Posterior cingulate gyrus (tissue), 11 donors: ENCODE measurements at regions not wholly inside any gene's neighbourhood (a gene's known extent, or its start where the extent isn't known, plus 50 kb on each side); places are given as distances from the start of the nearest gene placed in this dataset.
"Not testable (repeated sequence)": the region's sequence is repeated elsewhere in the genome, so short reads cannot be mapped to it uniquely, and the experiment has no call there.

Source experiments
- DNase-seq, 10 donors: peaks; one replicate each; pipeline versions ENCODE4 v3.0.0 to v3.0.0-alpha.2; 2020 to 2021; ENCODE audit warnings: mixed read lengths in 3 of 10
- intact Hi-C: fragments of 100-400 bp; cut with DNase I; formaldehyde crosslinking; loops from one replicate; pipeline ENCODE4 v1.15.1; 2023

- intact Hi-C loops, DNase-seq: not testable (repeated sequence)
Observed at GRCh38 chrX:92873359-92874055, 799.9 kb downstream of the NAP1L3 start.

- DNase-seq, intact Hi-C loops: not testable (repeated sequence)
Observed at GRCh38 chrX:92849998-92850397, 823.4 kb downstream of the NAP1L3 start.

GRCh38 chrX:92843920-92844319 is 829.5 kb downstream of the NAP1L3 start:
- DNase-seq, intact Hi-C loops: not testable (repeated sequence)

- intact Hi-C loops, DNase-seq: not testable (repeated sequence)
Observed at GRCh38 chrX:92832750-92833149, 840.6 kb downstream of the NAP1L3 start.

- intact Hi-C loops, result not testable (repeated sequence)
Observed at GRCh38 chrX:92830083-92830482, 843.3 kb downstream of the NAP1L3 start.

GRCh38 chrX:92821580-92822152 is 851.7 kb downstream of the NAP1L3 start:
- peak in 3 of 10 donors; percentile 62 to 83 (median 77) for DNase-seq
- intact Hi-C loops, result not testable (repeated sequence)

More at GRCh38 chrX:92830083-92830482, 843.3 kb downstream of the NAP1L3 start:
- DNase-seq, result not testable (repeated sequence)

- DNase-seq, intact Hi-C loops: not testable (repeated sequence)
Observed at GRCh38 chrX:92792080-92792479, 881.3 kb downstream of the NAP1L3 start.

- DNase-seq, intact Hi-C loops: not testable (repeated sequence)
Observed at GRCh38 chrX:92780075-92780474, 893.3 kb downstream of the NAP1L3 start.

GRCh38 chrX:92774016-92774415 is 899.4 kb downstream of the NAP1L3 start:
- intact Hi-C loops, result not testable (repeated sequence)
- DNase-seq, result peak in 1 of 10 donors; percentile 7

- intact Hi-C loops, DNase-seq: not testable (repeated sequence)
Observed at GRCh38 chrX:92760963-92761362, 912.4 kb downstream of the NAP1L3 start.
